Endothelial cell of umbilical vein (primary cell): ENCODE measurements at regions not wholly inside any gene's neighbourhood (a gene's known extent, or its start where the extent isn't known, plus 50 kb on each side); places are given as distances from the start of the nearest gene placed in this dataset.
A peak's percentile ranks its signal among the peaks of the same experiment; 100 is the strongest.

Experiments used
- BruUV-seq: library from RNA; stranded (reverse); fragments of 400-500 nt; replicated peaks from 2 replicates; lab custom pipeline; 2021; lab: Mats Ljungman, UMichigan
- CTCF ChIA-PET: fragments of 300-600, 350-600 bp; sonication (Branson Sonifier 250); formaldehyde crosslinking; loops from one replicate; lab custom pipeline; 2021; ENCODE audit warnings: antibody characterized with exemption, inconsistent platforms; lab: Charles Lee
- POLR2A ChIA-PET: fragments of 300-600, 350-600 bp; sonication (Branson Sonifier 250); formaldehyde crosslinking; loops from one replicate; lab custom pipeline; 2021; ENCODE audit warnings: antibody characterized with exemption, inconsistent platforms; lab: Charles Lee
- DNase-seq: peaks from one replicate; pipeline ENCODE4 v3.0.0-alpha.2; 2011; ENCODE audit warnings: low read depth, low spot score
- FAIRE-seq: peaks from 2 replicates; lab custom pipeline; 2011; peaks lifted over from hg19 to GRCh38; lab: Jason Lieb, UNC
- H2AFZ ChIP-seq: 2 replicates; pipeline ENCODE4 v1.6.0; 2012; ENCODE audit warnings: low read depth, low read length, control low read depth, inconsistent platforms
- H3K27ac ChIP-seq: 2 replicates; pipeline ENCODE4 v1.5.1; 2011; ENCODE audit warnings: low read depth, mild to moderate bottlenecking, control low read depth, low read length, moderate library complexity; ENCODE audit not compliant: insufficient read depth
- H3K27me3 ChIP-seq, 2 experiments: 2 replicates each; pipeline versions ENCODE4 v1.6.0 to v1.6.1; 2011; ENCODE audit warnings: low read length in 2 of 2, mixed read lengths in 1 of 2; ENCODE audit not compliant: control insufficient read depth in 2 of 2, insufficient read depth in 2 of 2
- H3K36me3 ChIP-seq, 2 experiments: 2 replicates in 1 of 2; 3 replicates in 1 of 2; pipeline ENCODE4 v1.5.1; 2011; ENCODE audit warnings: low read length in 2 of 2, mild to moderate bottlenecking in 1 of 2, moderate library complexity in 1 of 2; ENCODE audit not compliant: control insufficient read depth in 2 of 2, insufficient read depth in 2 of 2; ENCODE audit errors: extremely low read depth in 1 of 2
- H3K4me1 ChIP-seq: 3 replicates; pipeline ENCODE4 v1.5.1; 2011; ENCODE audit warnings: mild to moderate bottlenecking, low read length; ENCODE audit not compliant: control insufficient read depth, insufficient read depth; ENCODE audit errors: extremely low read depth
- H3K4me2 ChIP-seq: 2 replicates; pipeline ENCODE4 v1.6.1; 2011; ENCODE audit warnings: low read length, control low read depth, mixed read lengths; ENCODE audit not compliant: insufficient read depth
- H3K4me3 ChIP-seq, 3 experiments: fragments of 200-600 bp in 1 of 3; sonication (generic), shearing (Covaris generic) in 1 of 3; replicated peaks in 1 of 3; 2 replicates each; pipeline ENCODE4 v1.5.1; 2011 to 2016; ENCODE audit warnings: control low read depth in 3 of 3, low read length in 3 of 3, mild to moderate bottlenecking in 2 of 3, inconsistent platforms in 1 of 3, low read depth in 1 of 3, moderate library complexity in 1 of 3; ENCODE audit not compliant: insufficient read depth in 1 of 3
- H3K79me2 ChIP-seq: 2 replicates; pipeline ENCODE4 v1.6.0; 2012; ENCODE audit warnings: low read length, inconsistent platforms; ENCODE audit not compliant: control insufficient read depth, insufficient read depth
- H3K9ac ChIP-seq: replicated peaks from 2 replicates; pipeline ENCODE3; 2011; ENCODE audit warnings: low read length, control low read depth; ENCODE audit not compliant: insufficient read depth; ENCODE audit errors: extremely low read depth
- H3K9me1 ChIP-seq: replicated peaks from 3 replicates; pipeline ENCODE4 v1.6.0; 2011; ENCODE audit warnings: mild to moderate bottlenecking, low read length; ENCODE audit not compliant: control insufficient read depth, insufficient read depth; ENCODE audit errors: extremely low read depth
- H3K9me3 ChIP-seq: replicated peaks from 2 replicates; pipeline ENCODE4 v1.5.1; 2012; ENCODE audit warnings: low read length, inconsistent platforms; ENCODE audit not compliant: control insufficient read depth, insufficient read depth
- H4K20me1 ChIP-seq: replicated peaks from 2 replicates; pipeline ENCODE3; 2011; ENCODE audit warnings: mild to moderate bottlenecking, low read length; ENCODE audit not compliant: control insufficient read depth, insufficient read depth; ENCODE audit errors: extremely low read depth
- CTCF ChIP-seq, 2 donors: IDR thresholded peaks; 1 replicate in 1 of 2; 2 replicates in 1 of 2; pipeline ENCODE4 v1.5.1; 2011; ENCODE audit warnings: low read length in 2 of 2, mild to moderate bottlenecking in 2 of 2, moderate library complexity in 2 of 2, control low read depth in 1 of 2, inconsistent platforms in 1 of 2, low read depth in 1 of 2; ENCODE audit not compliant: insufficient read depth in 1 of 2; ENCODE audit errors: extremely low read depth in 1 of 2
- EZH2 ChIP-seq: IDR thresholded peaks from 2 replicates; pipeline ENCODE4 v1.6.1; 2012; ENCODE audit warnings: borderline replicate concordance, low read depth, mild to moderate bottlenecking, moderate library complexity, low read length, inconsistent platforms; ENCODE audit not compliant: severe bottlenecking
- FOS ChIP-seq: IDR thresholded peaks from 2 replicates; pipeline ENCODE4 v1.6.1; 2011; ENCODE audit warnings: mild to moderate bottlenecking, low read length, moderate library complexity, borderline replicate concordance; ENCODE audit not compliant: insufficient read depth
- GATA2 ChIP-seq: IDR thresholded peaks from 2 replicates; pipeline ENCODE4 v1.7.0; 2011; ENCODE audit warnings: low read depth, mild to moderate bottlenecking, moderate library complexity, mixed read lengths, low read length; ENCODE audit not compliant: insufficient read length, insufficient read depth
- MYC ChIP-seq: IDR thresholded peaks from one replicate; pipeline ENCODE4 v1.6.1; 2011; ENCODE audit warnings: mild to moderate bottlenecking, low read depth, low read length
- POLR2A ChIP-seq: IDR thresholded peaks from 2 replicates; pipeline ENCODE4 v1.6.1; 2012; ENCODE audit warnings: low read depth, mild to moderate bottlenecking, control low read depth, low read length
- POLR2AphosphoS5 ChIP-seq: IDR thresholded peaks from 2 replicates; pipeline ENCODE4 v1.6.1; 2012; ENCODE audit warnings: low read depth, mild to moderate bottlenecking, control low read depth, low read length, moderate library complexity; ENCODE audit not compliant: insufficient read depth
- dilution Hi-C: fragments of 300-500 bp; cut with MboI; formaldehyde crosslinking; loops from one replicate; pipeline ENCODE4 v1.15.0; 2019; ENCODE audit warnings: low sequenced_read_pairs; ENCODE audit not compliant: extremely low pct_ligation_motif_present
- intact Hi-C: fragments of 100-400 bp; cut with micrococcal nuclease; formaldehyde crosslinking; loops from one replicate; pipeline ENCODE4 v1.10.0; 2022
- TF ChIP-seq, protein P1 (sequence below): IDR thresholded peaks from 2 replicates; pipeline ENCODE4 v1.6.1; 2011; ENCODE audit not compliant: insufficient read depth, insufficient read length

DNA sequence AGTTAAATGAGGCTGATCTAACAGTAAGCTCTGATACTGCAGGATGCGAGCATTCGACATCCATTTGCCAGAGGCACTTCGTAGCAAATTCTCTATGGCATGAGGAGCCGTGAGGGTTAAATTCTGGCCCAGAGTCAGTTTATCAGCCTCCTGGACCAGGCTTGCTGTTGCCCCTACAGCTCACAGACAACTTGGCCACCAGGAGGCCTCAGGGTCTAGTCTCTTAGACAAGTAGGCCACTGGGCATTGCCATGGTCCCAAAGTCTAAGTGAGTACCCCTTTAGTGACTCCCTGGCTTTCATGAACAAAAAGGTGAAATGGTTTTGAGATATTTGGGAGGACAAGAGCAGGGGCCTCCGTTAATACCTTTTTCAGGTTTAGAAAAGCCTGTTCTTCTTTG, 178.0 kb upstream of the MBL2 start:
- dilution Hi-C loops, result no loop called here
- BruUV-seq, result no TSS peak
- CTCF ChIA-PET, result interaction anchor here (1.1 to 1.3 kb wide), 3 partner anchors 132 to 1453 kb away, joined by 3 to 4 read pairs (median 3); no protein-coding TSS in a partner anchor
- Histone ChIP-seq H3K9ac (no peak overlapping the region), H3K27ac (no peak overlapping the region), H3K36me3 (no peaks in the 10 kb centered on the region), H3K27me3 (peaks cover 0 to 2% of the 10 kb centered on the region in 2 experiments), H2AFZ (no peak overlapping the region), H4K20me1 (no peaks in the 10 kb centered on the region), H3K4me3 (no peak overlapping the region), H3K4me1 (no peaks in the 10 kb centered on the region), H3K9me3 (no peaks in the 10 kb centered on the region), H3K79me2 (no peaks in the 10 kb centered on the region), H3K4me2 (no peak overlapping the region), H3K9me1 (no peaks in the 10 kb centered on the region)
- TF ChIP-seq POLR2AphosphoS5 (no peak), FOS (no peak), EZH2 (no peak), MYC (no peak), POLR2A (no peak), GATA2 (no peak), CTCF (IDR thresholded peaks at IDR 0.05; ENCODE audit: extremely low read depth in 1 of 2, insufficient read depth in 1 of 2, low read depth in 1 of 2, low read length in 2 of 2) (peak in 1 of 2 donors; percentile 10)
- TF ChIP-seq, protein P1, sequence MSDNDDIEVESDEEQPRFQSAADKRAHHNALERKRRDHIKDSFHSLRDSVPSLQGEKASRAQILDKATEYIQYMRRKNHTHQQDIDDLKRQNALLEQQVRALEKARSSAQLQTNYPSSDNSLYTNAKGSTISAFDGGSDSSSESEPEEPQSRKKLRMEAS, result no peak
- no peak for DNase-seq
- intact Hi-C loops, result loop anchor here (5.0 to 10.0 kb wide), 4 partner anchors 367 to 894 kb away; no protein-coding TSS in a partner anchor
- FAIRE-seq, result no peak
- POLR2A ChIA-PET, result no interaction called here
